Inferior parietal cortex (tissue), 1 donor: ENCODE measurements at regions not wholly inside any gene's neighbourhood (a gene's known extent, or its start where the extent isn't known, plus 50 kb on each side); places are given as distances from the start of the nearest gene placed in this dataset.

Experiments
- DNase-seq: peaks from one replicate; pipeline ENCODE4 v3.0.0-alpha.2; 2016; ENCODE audit errors: extremely low spot score

- DNase-seq = no peak
These were observed 1066.0 kb upstream of the ADGRL3 start for GRCh38 chr4:60134099-60134498.

GRCh38 chr4:60155088-60155487, 1045.0 kb upstream of the ADGRL3 start:
- DNase-seq = no peak

GRCh38 chr4:60173103-60173502, 1027.0 kb upstream of the ADGRL3 start:
- DNase-seq = no peak

GRCh38 chr4:60173718-60174117, 1026.4 kb upstream of the ADGRL3 start:
- DNase-seq = no peak

- DNase-seq = no peak
These were observed 1024.9 kb upstream of the ADGRL3 start for GRCh38 chr4:60175241-60175640.

GRCh38 chr4:60187428-60187827, 1012.7 kb upstream of the ADGRL3 start:
- DNase-seq = no peak

- no peak for DNase-seq
These were observed 1010.8 kb upstream of the ADGRL3 start for GRCh38 chr4:60189286-60189685.

GRCh38 chr4:60194214-60194613, 1005.9 kb upstream of the ADGRL3 start:
- DNase-seq = no peak

- no peak for DNase-seq
These were observed 1004.9 kb upstream of the ADGRL3 start for GRCh38 chr4:60195256-60195655.

- DNase-seq = peak; percentile 79
These were observed 999.0 kb upstream of the ADGRL3 start for GRCh38 chr4:60201052-60201673.

GRCh38 chr4:60209588-60209987, 990.5 kb upstream of the ADGRL3 start:
- DNase-seq = no peak

GRCh38 chr4:60215906-60216305, 984.2 kb upstream of the ADGRL3 start:
- DNase-seq = no peak

GRCh38 chr4:60216752-60217151, 983.4 kb upstream of the ADGRL3 start:
- DNase-seq = no peak

- no peak for DNase-seq
These were observed 978.3 kb upstream of the ADGRL3 start for GRCh38 chr4:60221866-60222265.

GRCh38 chr4:60223208-60223923, 976.8 kb upstream of the ADGRL3 start:
- peak; percentile 44 for DNase-seq

- peak; percentile 39 for DNase-seq
These were observed 958.3 kb upstream of the ADGRL3 start for GRCh38 chr4:60241866-60242265.

- DNase-seq = no peak
These were observed 950.3 kb upstream of the ADGRL3 start for GRCh38 chr4:60249784-60250183.

- no peak for DNase-seq
These were observed 949.5 kb upstream of the ADGRL3 start for GRCh38 chr4:60250657-60251056.

- no peak for DNase-seq
These were observed 940.3 kb upstream of the ADGRL3 start for GRCh38 chr4:60259781-60260180.

GRCh38 chr4:60266505-60266904, 933.6 kb upstream of the ADGRL3 start:
- DNase-seq = peak; percentile 31

- no peak for DNase-seq
These were observed 903.7 kb upstream of the ADGRL3 start for GRCh38 chr4:60296386-60296785.

- no peak for DNase-seq
These were observed 886.4 kb upstream of the ADGRL3 start for GRCh38 chr4:60313611-60314178.

- no peak for DNase-seq
These were observed 885.7 kb upstream of the ADGRL3 start for GRCh38 chr4:60314416-60314815.
